ENCODE measurements at regions not wholly inside any gene's neighbourhood (a gene's known extent, or its start where the extent isn't known, plus 50 kb on each side); places are given as distances from the start of the nearest gene placed in this dataset.

DNA sequence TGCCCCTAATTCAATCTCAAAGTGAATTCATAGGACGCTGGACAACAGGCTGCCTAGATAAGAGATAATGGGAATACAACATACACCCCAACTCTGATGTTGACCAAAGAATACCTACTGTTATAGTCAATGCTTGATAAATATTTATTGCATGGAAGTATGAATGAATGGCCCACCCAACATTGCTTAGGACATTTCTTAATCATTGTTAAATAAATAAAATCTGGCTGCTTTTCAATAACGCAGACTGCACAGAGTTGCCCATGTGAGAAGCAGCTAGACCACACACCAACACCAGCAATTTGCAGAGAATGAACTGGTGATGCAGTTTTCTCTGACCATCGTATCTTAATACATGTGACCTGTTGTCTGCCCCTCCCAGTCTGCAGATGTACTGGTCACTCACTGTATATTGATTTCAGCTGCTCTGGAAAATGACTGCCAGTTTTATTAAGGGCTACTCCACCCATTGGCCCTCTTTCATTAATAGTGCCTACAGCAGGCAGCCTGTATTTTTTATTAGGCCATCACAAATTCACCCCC lies 236.2 kb upstream of the WWC1 start:
- Histone ChIP-seq H3K27me3 (no peaks in the 10 kb centered on the region), H4K20me1 (no peaks in the 10 kb centered on the region), H3K9me3 (peaks cover 35% of the 10 kb centered on the region), H3K4me3 (no peak overlapping the region), H3K27ac (no peak overlapping the region), H3K4me1 (peaks cover 4% of the 10 kb centered on the region; the same call in 1 of the 2 replicates), H3K9ac (no peak overlapping the region), H3K36me3 (peaks cover 80% of the 10 kb centered on the region), H3K4me2 (no peak overlapping the region)
- TF ChIP-seq Cebpa-rat (IDR thresholded peaks at IDR 0.05) = no peak

DNA sequence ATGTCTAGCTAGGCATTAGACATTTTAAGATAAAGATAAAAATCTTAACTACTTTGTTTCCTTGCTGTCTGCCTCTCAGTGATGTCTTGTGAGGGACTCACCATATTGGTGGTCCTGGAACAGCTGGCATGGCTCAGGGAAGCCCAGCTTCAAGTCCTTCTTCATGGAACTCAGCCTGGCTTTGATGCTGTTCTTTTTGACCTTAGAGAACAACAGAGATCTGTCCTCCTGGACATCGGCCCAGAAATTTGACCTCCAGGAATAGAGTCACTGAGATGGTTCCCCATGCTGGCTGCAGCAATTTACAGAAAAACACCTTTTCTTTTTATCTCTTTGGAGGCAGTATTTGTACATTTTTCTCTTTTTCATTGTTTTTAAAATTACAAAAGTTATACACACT lies 235.5 kb upstream of the WWC1 start:
- H3K9me3 ChIP-seq = peaks cover 35% of the 10 kb centered on the region
- no peaks in the 10 kb centered on the region for H3K27me3 ChIP-seq
- no peak overlapping the region for H3K4me2 ChIP-seq
- H3K4me1 ChIP-seq = peaks cover 4% of the 10 kb centered on the region; the same call in 1 of the 2 replicates
- H3K27ac ChIP-seq = no peak overlapping the region
- no peak overlapping the region for H3K9ac ChIP-seq
- peaks cover 73% of the 10 kb centered on the region for H3K36me3 ChIP-seq
- no peak overlapping the region for H3K4me3 ChIP-seq
- H4K20me1 ChIP-seq = no peaks in the 10 kb centered on the region
- no peak for TF ChIP-seq Cebpa-rat (IDR thresholded peaks at IDR 0.05)

DNA sequence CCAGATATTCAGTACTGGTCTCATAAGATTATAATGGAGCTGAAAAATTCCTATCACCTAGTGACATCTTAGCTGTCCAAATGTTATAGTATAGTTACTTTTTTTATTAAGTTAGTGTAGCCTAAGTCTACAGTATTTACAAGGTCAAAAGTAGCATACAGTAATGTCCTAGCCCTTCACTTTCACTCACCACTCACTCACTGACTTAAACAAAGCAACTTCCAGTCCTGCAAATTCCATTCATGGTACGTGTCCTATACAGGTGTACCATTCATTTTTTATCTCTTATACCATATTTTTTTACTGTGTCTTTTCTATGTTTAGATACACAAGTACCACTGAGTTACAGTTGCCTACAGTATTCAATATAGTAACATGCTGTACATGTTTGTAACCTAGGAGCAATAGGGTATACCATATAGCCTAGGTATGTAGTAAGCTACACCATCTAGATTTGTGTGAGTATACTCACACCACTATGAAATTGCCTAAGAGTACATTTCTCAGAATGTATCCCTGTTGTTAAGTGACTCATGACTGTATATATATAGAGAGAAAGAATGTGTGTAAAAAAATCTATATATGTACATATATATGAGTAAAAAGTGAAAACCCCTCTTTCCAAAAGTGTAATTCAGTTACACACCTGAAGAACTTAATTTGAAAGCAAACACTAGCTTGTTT lies 234.8 kb upstream of the WWC1 start:
- H3K4me3 ChIP-seq = no peak overlapping the region
- no peaks in the 10 kb centered on the region for H4K20me1 ChIP-seq
- H3K27ac ChIP-seq = no peak overlapping the region
- H3K9me3 ChIP-seq = peaks cover 35% of the 10 kb centered on the region
- no peak for TF ChIP-seq Cebpa-rat (IDR thresholded peaks at IDR 0.05)
- H3K27me3 ChIP-seq = no peaks in the 10 kb centered on the region
- H3K4me2 ChIP-seq = no peak overlapping the region
- H3K4me1 ChIP-seq = peaks cover 4% of the 10 kb centered on the region; the same call in 1 of the 2 replicates
- no peak overlapping the region for H3K9ac ChIP-seq
- peaks cover 70% of the 10 kb centered on the region for H3K36me3 ChIP-seq

DNA sequence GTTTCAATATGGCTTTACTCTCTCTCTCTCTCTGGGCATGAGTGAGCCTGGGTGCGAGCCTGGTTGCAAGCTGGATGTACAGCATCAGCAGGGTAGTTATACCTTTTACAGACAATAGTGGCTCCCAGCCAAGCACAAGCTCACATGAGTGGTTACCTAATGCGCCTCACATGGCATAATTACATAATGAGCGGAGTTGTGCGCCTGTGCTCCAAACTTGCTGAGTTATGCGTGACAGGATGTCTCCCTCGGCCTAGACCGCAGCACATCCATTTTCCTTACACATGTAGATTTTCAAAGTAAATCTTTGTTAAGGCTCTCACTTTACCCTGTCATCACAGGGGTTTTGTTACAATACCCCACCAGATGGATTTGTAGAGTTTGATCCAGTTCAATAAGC lies 233.5 kb upstream of the WWC1 start:
- Histone ChIP-seq H3K9ac (no peak overlapping the region), H3K4me2 (no peak overlapping the region), H3K27ac (no peak overlapping the region), H3K4me3 (no peak overlapping the region), H3K36me3 (peaks cover 77% of the 10 kb centered on the region), H3K4me1 (peaks cover 4% of the 10 kb centered on the region; the same call in 1 of the 2 replicates), H3K27me3 (no peaks in the 10 kb centered on the region), H3K9me3 (peaks cover 35% of the 10 kb centered on the region), H4K20me1 (no peaks in the 10 kb centered on the region)
- no peak for TF ChIP-seq Cebpa-rat (IDR thresholded peaks at IDR 0.05)

DNA sequence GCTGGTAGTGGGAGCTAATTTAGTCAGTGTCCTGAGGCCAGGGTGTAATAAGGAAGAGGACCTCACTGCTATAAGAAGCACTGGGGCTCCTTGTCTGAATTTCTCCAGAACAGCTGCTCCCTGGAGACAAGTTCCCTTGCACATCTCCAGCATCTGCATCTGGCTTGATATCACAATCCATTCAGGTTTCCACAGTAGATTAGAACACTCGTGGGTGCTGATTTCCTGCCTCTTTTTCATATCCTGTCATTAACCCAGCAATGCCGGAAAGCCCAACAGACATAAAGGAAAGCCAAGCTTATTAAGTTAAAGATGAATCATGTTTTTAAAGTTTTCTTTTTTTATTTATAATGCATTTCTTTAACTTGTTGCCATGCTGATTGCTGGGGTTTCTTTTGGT lies 232.3 kb upstream of the WWC1 start:
- Histone ChIP-seq H3K4me1 (peaks cover 4% of the 10 kb centered on the region; the same call in 1 of the 2 replicates), H3K9ac (no peak overlapping the region), H3K27ac (no peak overlapping the region), H3K9me3 (peaks cover 35% of the 10 kb centered on the region), H3K36me3 (peaks cover 78% of the 10 kb centered on the region), H3K27me3 (no peaks in the 10 kb centered on the region), H3K4me3 (no peak overlapping the region), H4K20me1 (no peaks in the 10 kb centered on the region), H3K4me2 (no peak overlapping the region)
- TF ChIP-seq Cebpa-rat (IDR thresholded peaks at IDR 0.05) = no peak

DNA sequence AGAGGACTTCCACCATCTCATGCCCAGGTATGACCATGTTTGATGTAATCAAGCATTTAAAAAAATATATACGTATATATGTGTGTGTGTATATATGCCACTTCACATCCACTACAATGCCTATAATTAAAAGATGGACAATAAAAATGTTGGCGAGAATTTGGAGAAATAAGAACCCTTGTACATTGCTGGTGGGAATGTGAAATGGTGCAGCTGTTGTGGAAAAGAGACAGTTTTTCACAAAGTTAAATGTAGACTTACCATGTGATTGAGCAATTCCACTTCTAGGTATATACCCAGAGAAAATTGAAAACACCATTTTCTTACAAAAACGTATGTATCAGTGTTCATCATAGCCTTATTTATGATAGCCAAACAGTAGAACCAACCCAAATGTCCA lies 229.2 kb upstream of the WWC1 start:
- Histone ChIP-seq H3K4me1 (peaks cover 4% of the 10 kb centered on the region; the same call in 1 of the 2 replicates), H3K9ac (no peak overlapping the region), H3K4me2 (no peak overlapping the region), H3K36me3 (peaks cover 73% of the 10 kb centered on the region), H3K4me3 (no peak overlapping the region), H3K9me3 (peaks cover 13% of the 10 kb centered on the region), H4K20me1 (no peaks in the 10 kb centered on the region), H3K27ac (no peak overlapping the region), H3K27me3 (no peaks in the 10 kb centered on the region)
- TF ChIP-seq Cebpa-rat (IDR thresholded peaks at IDR 0.05) = no peak

DNA sequence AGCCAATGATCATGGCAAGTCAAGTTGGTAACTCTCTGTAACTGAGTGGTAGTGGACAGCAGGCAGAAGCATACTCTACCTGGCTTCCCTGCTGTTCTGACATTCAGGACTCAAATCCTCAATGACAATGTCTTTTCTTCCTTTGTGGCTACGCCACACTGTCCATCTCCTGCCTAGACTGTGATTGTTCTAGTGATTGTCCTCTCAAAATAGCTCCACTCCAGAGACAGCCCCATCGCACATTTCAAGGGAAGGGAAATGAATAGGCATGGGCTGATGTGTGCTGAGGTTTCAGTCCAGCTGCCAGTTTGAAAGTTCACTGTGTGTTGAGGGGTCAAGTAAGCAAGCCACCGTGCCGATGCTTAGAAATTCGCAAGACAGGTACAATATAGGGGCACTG lies 227.0 kb upstream of the WWC1 start:
- Histone ChIP-seq H3K9me3 (no peaks in the 10 kb centered on the region), H3K27me3 (no peaks in the 10 kb centered on the region), H3K9ac (no peak overlapping the region), H3K4me3 (no peak overlapping the region), H4K20me1 (no peaks in the 10 kb centered on the region), H3K4me2 (no peak overlapping the region), H3K4me1 (no peaks in the 10 kb centered on the region), H3K27ac (no peak overlapping the region), H3K36me3 (peaks cover 67% of the 10 kb centered on the region)
- no peak for TF ChIP-seq Cebpa-rat (IDR thresholded peaks at IDR 0.05)

DNA sequence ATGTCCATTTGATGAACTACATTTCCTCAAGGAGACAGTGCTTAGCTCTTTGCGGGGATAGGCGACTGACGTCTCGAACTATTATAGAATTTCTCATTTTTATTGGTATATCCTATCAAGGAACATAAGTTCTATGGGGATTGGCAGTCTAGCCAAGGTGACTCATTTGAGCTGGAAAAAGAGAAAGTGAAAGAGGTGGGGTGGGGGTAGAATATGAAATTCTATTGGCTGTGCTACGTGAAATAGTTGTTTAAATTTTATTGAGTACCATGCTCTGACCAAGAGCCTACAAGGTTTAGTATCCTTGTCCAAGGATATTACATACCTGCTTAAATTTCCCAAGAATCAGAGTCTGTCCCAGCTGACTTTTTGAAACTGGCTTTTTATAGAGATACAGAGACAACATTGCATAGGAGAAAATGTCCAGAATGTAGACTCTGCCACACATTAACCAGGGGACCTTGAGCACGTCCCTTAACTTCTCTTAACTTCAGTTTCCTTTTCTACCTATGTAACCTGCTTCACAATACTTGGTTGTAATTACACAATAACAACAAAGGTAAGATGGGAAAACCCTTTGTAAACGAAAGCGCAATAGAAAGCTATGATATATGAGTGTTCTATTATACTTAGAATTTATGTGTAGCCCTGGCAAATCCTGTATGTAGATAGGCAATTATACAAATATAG lies 226.4 kb upstream of the WWC1 start:
- no peaks in the 10 kb centered on the region for H3K27me3 ChIP-seq
- H3K9me3 ChIP-seq = no peaks in the 10 kb centered on the region
- no peak overlapping the region for H3K4me2 ChIP-seq

DNA sequence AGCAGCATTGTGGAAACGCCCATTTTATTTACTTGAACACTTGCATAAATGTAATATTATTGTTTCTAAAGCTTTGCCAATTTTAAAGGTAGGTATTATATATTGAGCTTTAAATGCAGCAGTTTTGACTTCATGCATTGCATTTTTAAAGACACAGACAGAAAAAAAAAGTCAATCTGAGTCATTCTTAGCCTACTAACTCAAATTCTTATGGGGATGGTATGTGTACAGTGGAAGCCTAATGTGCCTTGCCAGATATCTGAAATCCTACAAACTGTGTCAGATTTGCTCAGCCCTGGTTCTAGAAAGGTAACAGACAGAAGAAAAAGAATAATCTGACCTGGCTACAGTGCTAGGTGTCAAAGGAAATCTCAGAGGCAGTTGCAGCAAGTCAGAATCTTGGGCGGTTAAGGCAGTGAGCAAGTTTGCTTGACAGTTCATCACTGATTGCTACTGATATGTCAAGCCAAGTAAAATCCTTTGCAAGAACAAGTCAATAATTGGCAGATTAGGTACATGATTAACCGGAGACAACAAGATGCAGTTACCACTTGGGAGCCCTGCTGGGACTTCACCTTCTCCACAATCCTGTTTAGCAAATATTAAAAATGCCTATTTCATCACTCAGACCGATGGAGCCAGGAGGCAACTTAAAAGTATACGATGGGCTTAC lies 224.8 kb upstream of the WWC1 start:
- Histone ChIP-seq H3K27me3 (no peaks in the 10 kb centered on the region), H3K36me3 (peaks cover 69% of the 10 kb centered on the region), H3K27ac (no peak overlapping the region), H3K4me2 (no peak overlapping the region), H3K4me1 (no peaks in the 10 kb centered on the region), H3K4me3 (no peak overlapping the region), H4K20me1 (no peaks in the 10 kb centered on the region), H3K9me3 (no peaks in the 10 kb centered on the region), H3K9ac (no peak overlapping the region)
- TF ChIP-seq Cebpa-rat (IDR thresholded peaks at IDR 0.05) = no peak

More for the DNA sequence above, 226.4 kb upstream of the WWC1 start:
- H3K9ac ChIP-seq = no peak overlapping the region
- H4K20me1 ChIP-seq = no peaks in the 10 kb centered on the region
- peaks cover 71% of the 10 kb centered on the region for H3K36me3 ChIP-seq
- H3K4me3 ChIP-seq = no peak overlapping the region
- no peak for TF ChIP-seq Cebpa-rat (IDR thresholded peaks at IDR 0.05)
- H3K27ac ChIP-seq = no peak overlapping the region
- H3K4me1 ChIP-seq = no peaks in the 10 kb centered on the region

DNA sequence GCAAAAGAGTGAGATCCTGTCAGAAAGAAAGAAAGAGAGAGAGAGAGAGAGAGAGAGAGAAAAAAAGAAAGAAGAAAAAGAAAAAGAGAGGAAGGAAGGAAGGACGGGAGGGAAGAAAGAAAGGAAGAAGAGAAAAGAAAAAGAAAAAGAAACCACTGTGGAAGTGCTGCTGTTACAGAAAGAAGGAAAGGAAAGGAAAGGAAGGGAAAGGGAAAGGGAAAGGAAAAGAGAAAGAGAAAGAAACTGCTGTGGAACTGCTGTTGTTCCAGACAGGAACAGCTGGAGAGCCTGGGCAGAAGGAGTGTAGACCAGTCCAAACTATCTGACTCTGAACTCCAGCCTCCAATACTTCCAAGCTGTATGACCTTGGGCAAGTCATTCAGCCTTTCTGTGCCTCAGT lies 220.7 kb upstream of the WWC1 start:
- no peak for TF ChIP-seq Cebpa-rat (IDR thresholded peaks at IDR 0.05)
- Histone ChIP-seq H3K27me3 (no peaks in the 10 kb centered on the region), H3K36me3 (peaks cover 62% of the 10 kb centered on the region), H3K4me1 (peaks cover 24% of the 10 kb centered on the region), H3K9me3 (no peaks in the 10 kb centered on the region), H3K4me2 (no peak overlapping the region), H3K9ac (no peak overlapping the region), H3K4me3 (no peak overlapping the region), H4K20me1 (no peaks in the 10 kb centered on the region; the same call in 1 of the 2 replicates), H3K27ac (no peak overlapping the region)
